Astrocyte (in vitro differentiated cells and primary cell): ENCODE measurements at regions not wholly inside any gene's neighbourhood (a gene's known extent, or its start where the extent isn't known, plus 50 kb on each side); places are given as distances from the start of the nearest gene placed in this dataset.

Experiments used
- CTCF ChIP-seq: IDR thresholded peaks from 2 replicates; pipeline ENCODE4 v1.5.1; 2011; ENCODE audit warnings: low read depth, mild to moderate bottlenecking, inconsistent platforms, low read length, moderate library complexity; ENCODE audit not compliant: insufficient read depth
- EZH2 ChIP-seq: IDR thresholded peaks from 2 replicates; pipeline ENCODE4 v1.6.1; 2012; ENCODE audit warnings: mild to moderate bottlenecking, low read length, inconsistent platforms; ENCODE audit not compliant: insufficient read depth

DNA sequence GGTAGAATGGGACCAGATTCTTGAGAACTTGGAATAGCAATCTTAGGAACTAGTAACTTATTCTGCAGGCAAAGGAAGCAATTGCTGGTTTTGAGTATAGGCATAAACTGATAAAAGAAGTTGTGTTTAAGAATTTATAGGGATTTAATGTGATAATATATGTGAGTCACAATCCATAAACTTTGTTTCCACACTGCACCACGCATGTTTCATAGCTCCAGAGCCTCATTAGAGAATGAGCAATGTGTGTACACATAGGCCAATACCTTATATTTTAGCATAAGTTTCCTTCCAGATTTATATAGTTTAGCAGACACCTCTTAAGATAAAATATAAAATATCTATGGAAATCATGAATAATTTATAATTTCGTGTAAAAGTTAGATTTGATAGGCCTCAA is 175.5 kb upstream of the SEMA3A start:
- no peak for TF ChIP-seq EZH2
- no peak for TF ChIP-seq CTCF
